A549 (cell line): ENCODE measurements at regions not wholly inside any gene's neighbourhood (a gene's known extent, or its start where the extent isn't known, plus 50 kb on each side); places are given as distances from the start of the nearest gene placed in this dataset.

Source experiments
- ATAC-seq, 2 experiments: fragments of 200-7000 bp in 1 of 2; fragments of >200 bp in 1 of 2; cut with Nextera tagmentation in 1 of 2; cut with Tn5 transposase in 1 of 2; 3 replicates each; pipeline versions ENCODE4 v1.8.0 to v1.9.1; 2018 to 2020; ENCODE audit warnings: mild to moderate bottlenecking in 1 of 2, moderate library complexity in 1 of 2
- CTCF ChIA-PET: fragments of 300-600 bp; sonication (Branson Sonifier 250); formaldehyde crosslinking; extraction: SDS; loops from one replicate; lab custom pipeline; 2021; ENCODE audit warnings: antibody characterized with exemption, inconsistent platforms; lab: Yijun Ruan, JAX
- POLR2A ChIA-PET: fragments of 350-600 bp; formaldehyde crosslinking; extraction: SDS; loops from one replicate; lab custom pipeline; 2021; ENCODE audit warnings: antibody characterized with exemption, inconsistent platforms; lab: Yijun Ruan, JAX
- DNase-seq, 2 experiments: peaks; one replicate each; pipeline versions ENCODE4 v3.0.0 to v3.0.0-alpha.2; 2011 to 2016; ENCODE audit warnings: low read depth in 1 of 2, low spot score in 1 of 2
- FAIRE-seq: peaks from 2 replicates; lab custom pipeline; 2011; peaks lifted over from hg19 to GRCh38; lab: Jason Lieb, UNC
- H3K27ac ChIP-seq, 2 experiments: fragments of >200 bp; sonication (Bioruptor Twin); formaldehyde crosslinking; 3 replicates each; pipeline ENCODE4 v1.5.1; 2016 to 2017
- H3K4me1 ChIP-seq: fragments of >200 bp; sonication (Bioruptor Twin); formaldehyde crosslinking; 3 replicates; pipeline ENCODE4 v1.6.1; 2016
- H3K4me2 ChIP-seq: fragments of >200 bp; sonication (Bioruptor Twin); formaldehyde crosslinking; 3 replicates; pipeline ENCODE4 v1.6.1; 2016
- H3K4me3 ChIP-seq: fragments of >200 bp; sonication (Bioruptor Twin); formaldehyde crosslinking; 3 replicates; pipeline ENCODE4 v1.5.1; 2016
- H3K9me3 ChIP-seq: fragments of >200 bp; sonication (Bioruptor Twin); formaldehyde crosslinking; 3 replicates; pipeline ENCODE4 v1.6.1; 2016
- ATOH8 ChIP-seq: fragments of 250-450 bp; sonication (Bioruptor Pico); IDR thresholded peaks from 2 replicates; pipeline ENCODE4 v1.5.0; 2020; ENCODE audit warnings: low read depth, mild to moderate bottlenecking, moderate library complexity
- CBX2 ChIP-seq: fragments of 200-600 bp; sonication (generic); IDR thresholded peaks from 2 replicates; pipeline ENCODE4 v1.6.1; 2016; ENCODE audit warnings: low read depth, mild to moderate bottlenecking, borderline replicate concordance
- CBX8 ChIP-seq: fragments of 200-600 bp; sonication (generic); IDR thresholded peaks from 2 replicates; pipeline ENCODE4 v1.6.1; 2016
- CHD2 ChIP-seq: fragments of 150-350 bp; IDR thresholded peaks from 2 replicates; pipeline ENCODE4 v1.6.1; 2014; ENCODE audit warnings: low read length; ENCODE audit not compliant: partially characterized antibody
- EHF ChIP-seq: fragments of 250-450 bp; sonication (Bioruptor Pico); IDR thresholded peaks from 2 replicates; pipeline ENCODE4 v1.5.0; 2020; ENCODE audit warnings: mild to moderate bottlenecking
- ESRRA ChIP-seq: fragments of 150-350 bp; IDR thresholded peaks from 2 replicates; pipeline ENCODE4 v1.6.1; 2014; ENCODE audit warnings: mild to moderate bottlenecking, low read length, borderline replicate concordance
- FOSL2 ChIP-seq, 2 experiments: fragments of 450-650 bp in 1 of 2; fragments of >200 bp in 1 of 2; sonication (Bioruptor Twin) in 1 of 2; formaldehyde crosslinking; IDR thresholded peaks; 2 replicates each; pipeline versions ENCODE4 v1.5.0 to v1.6.1; 2016 to 2020; ENCODE audit warnings: mild to moderate bottlenecking in 1 of 2, moderate library complexity in 1 of 2
- FOXS1 ChIP-seq: fragments of 250-450 bp; sonication (Bioruptor Pico); IDR thresholded peaks from 2 replicates; pipeline ENCODE4 v1.5.0; 2020; ENCODE audit warnings: mild to moderate bottlenecking, moderate library complexity
- HEYL ChIP-seq: fragments of 250-450 bp; sonication (Bioruptor Pico); IDR thresholded peaks from 2 replicates; pipeline ENCODE4 v1.8.0; 2021; ENCODE audit warnings: mild to moderate bottlenecking, moderate library complexity
- HOXB13 ChIP-seq: fragments of 250-450 bp; sonication (Bioruptor Pico); IDR thresholded peaks from 2 replicates; pipeline ENCODE4 v1.5.0; 2020; ENCODE audit warnings: low read depth, mild to moderate bottlenecking, moderate library complexity
- HOXB5 ChIP-seq: fragments of 250-450 bp; sonication (Bioruptor Pico); IDR thresholded peaks from 2 replicates; pipeline ENCODE4 v1.5.0; 2020; ENCODE audit warnings: mild to moderate bottlenecking, moderate library complexity
- KDM1A ChIP-seq: fragments of 200-600 bp; sonication (generic); IDR thresholded peaks from 2 replicates; pipeline ENCODE4 v1.6.1; 2016; ENCODE audit warnings: low read depth, mild to moderate bottlenecking
- KDM5A ChIP-seq: fragments of 200-600 bp; sonication (generic); IDR thresholded peaks from 2 replicates; pipeline ENCODE4 v1.6.1; 2016; ENCODE audit warnings: antibody characterized with exemption, mild to moderate bottlenecking
- MAX ChIP-seq: IDR thresholded peaks from 2 replicates; pipeline ENCODE4 v1.6.1; 2012
- MAZ ChIP-seq: fragments of 150-350 bp; IDR thresholded peaks from 2 replicates; pipeline ENCODE4 v1.6.1; 2014; ENCODE audit warnings: antibody characterized with exemption, low read depth, low read length, borderline replicate concordance
- NFE2L2 ChIP-seq: fragments of 150-350 bp; conservative IDR thresholded peaks from 2 replicates; pipeline ENCODE4 v1.6.1; 2014; ENCODE audit warnings: low read length
- PBX3 ChIP-seq: IDR thresholded peaks from 2 replicates; pipeline ENCODE4 v1.6.1; 2012
- POLR2A ChIP-seq: IDR thresholded peaks from 2 replicates; pipeline ENCODE4 v1.6.1; 2012; ENCODE audit warnings: mild to moderate bottlenecking, low read length
- RCOR1 ChIP-seq: fragments of 150-350 bp; IDR thresholded peaks from 2 replicates; pipeline ENCODE4 v1.6.1; 2014; ENCODE audit warnings: antibody characterized with exemption, low read length, low read depth
- TFCP2L1 ChIP-seq: fragments of 250-450 bp; sonication (Bioruptor Pico); IDR thresholded peaks from 2 replicates; pipeline ENCODE4 v1.5.0; 2021; ENCODE audit warnings: mild to moderate bottlenecking
- TP53 ChIP-seq: fragments of 250-450 bp; sonication (Bioruptor Pico); IDR thresholded peaks from 2 replicates; pipeline ENCODE4 v1.5.0; 2021; ENCODE audit warnings: mild to moderate bottlenecking, moderate library complexity
- ZC3H11A ChIP-seq: fragments of 450-650 bp; IDR thresholded peaks from 2 replicates; pipeline ENCODE4 v1.6.1; 2014; ENCODE audit warnings: antibody characterized with exemption, mild to moderate bottlenecking
- ZSCAN20 ChIP-seq: fragments of 250-450 bp; sonication (Bioruptor Pico); IDR thresholded peaks from 2 replicates; pipeline ENCODE4 v1.8.0; 2022; ENCODE audit warnings: mild to moderate bottlenecking, moderate library complexity
- WGBS: methylation state at CpG from one replicate; pipeline ENCODE4 v1.1.6; 2017; ENCODE audit errors: missing lambda C conversion rate; 5-methylcytosine and 5-hydroxymethylcytosine counted together
- TF ChIP-seq, protein P1 (sequence below): fragments of 150-350 bp; IDR thresholded peaks from 2 replicates; pipeline ENCODE4 v1.6.1; 2014; ENCODE audit warnings: low read depth, mild to moderate bottlenecking, low read length
- TF ChIP-seq, protein P2 (sequence below): fragments of 200-600 bp; sonication (generic); IDR thresholded peaks from 2 replicates; pipeline ENCODE4 v1.6.1; 2016; ENCODE audit warnings: antibody characterized with exemption, mild to moderate bottlenecking, moderate library complexity

- no peak for TF ChIP-seq KDM5A
- no peak for TF ChIP-seq TP53 (CRISPR knock-in tag)
Observed at GRCh38 chr3:11718637-11719405, 75.1 kb upstream of the VGLL4 start (continued).

DNA sequence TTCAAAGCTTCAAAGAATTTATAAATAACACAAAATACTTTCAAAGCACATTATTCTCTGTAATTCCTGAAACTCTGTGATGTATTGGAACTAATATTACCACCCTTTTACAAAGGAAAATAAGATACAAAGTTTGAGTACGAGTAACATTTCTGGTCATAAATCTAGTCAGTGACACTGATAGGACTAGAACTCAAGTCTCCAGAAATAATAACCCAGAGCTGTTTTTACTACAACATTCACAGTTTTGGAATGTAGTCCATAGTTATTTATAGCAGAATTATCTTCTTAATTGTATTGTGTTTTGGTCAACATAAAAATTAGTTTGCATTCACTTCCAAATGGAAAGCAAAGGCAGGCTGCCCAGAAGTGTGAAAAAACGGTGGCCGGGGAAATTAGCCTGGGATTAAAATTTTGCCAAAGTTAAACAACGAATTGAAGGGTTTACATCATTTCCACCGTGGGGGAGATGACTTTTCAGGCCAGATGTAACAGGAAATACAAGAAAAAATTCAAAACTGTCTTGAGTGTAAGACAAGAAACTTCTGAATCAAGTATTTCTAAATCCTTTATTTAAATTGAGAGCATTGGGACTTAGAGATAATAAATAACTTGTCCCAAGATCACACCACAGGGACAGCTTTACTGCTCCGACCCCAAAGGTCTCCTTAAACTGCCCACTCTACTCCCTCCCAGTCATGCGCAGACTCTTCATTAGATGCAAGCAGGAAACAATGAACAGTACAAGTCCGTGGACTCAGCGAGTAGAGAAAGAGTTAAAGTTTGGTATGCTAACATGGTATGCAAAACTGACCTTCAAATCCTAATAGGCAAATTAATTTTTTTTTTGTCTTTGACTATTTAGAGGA, 74.3 kb upstream of the VGLL4 start:
- CTCF ChIA-PET: interaction anchor here (1.8 kb wide), 1 partner anchor 11 kb away, joined by 5 read pairs; no protein-coding TSS in a partner anchor
- H3K4me3 ChIP-seq: peak overlapping the region; percentile 63
- peak overlapping the region; percentile 85 to 95 for H3K27ac ChIP-seq
- peak in 1 of 2 experiments; percentile 38; a peak in 3 of 6 replicates for ATAC-seq
- H3K4me1 ChIP-seq: peaks cover 25% of the 10 kb centered on the region
- FAIRE-seq: no peak
- TF ChIP-seq RCOR1 (no peak), ZC3H11A (no peak), POLR2A (no peak), HOXB13 (no peak), FOSL2 (IDR thresholded peaks at IDR 0.05) (no peak), FOSL2 (CRISPR knock-in tag; IDR thresholded peaks at IDR 0.05) (no peak), EHF (CRISPR knock-in tag) (no peak), TP53 (CRISPR knock-in tag) (no peak), HEYL (CRISPR knock-in tag) (no peak), NFE2L2 (no peak), ATOH8 (no peak)
- TF ChIP-seq, protein P1, sequence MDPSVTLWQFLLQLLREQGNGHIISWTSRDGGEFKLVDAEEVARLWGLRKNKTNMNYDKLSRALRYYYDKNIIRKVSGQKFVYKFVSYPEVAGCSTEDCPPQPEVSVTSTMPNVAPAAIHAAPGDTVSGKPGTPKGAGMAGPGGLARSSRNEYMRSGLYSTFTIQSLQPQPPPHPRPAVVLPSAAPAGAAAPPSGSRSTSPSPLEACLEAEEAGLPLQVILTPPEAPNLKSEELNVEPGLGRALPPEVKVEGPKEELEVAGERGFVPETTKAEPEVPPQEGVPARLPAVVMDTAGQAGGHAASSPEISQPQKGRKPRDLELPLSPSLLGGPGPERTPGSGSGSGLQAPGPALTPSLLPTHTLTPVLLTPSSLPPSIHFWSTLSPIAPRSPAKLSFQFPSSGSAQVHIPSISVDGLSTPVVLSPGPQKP: no peak
- TF ChIP-seq, protein P2, sequence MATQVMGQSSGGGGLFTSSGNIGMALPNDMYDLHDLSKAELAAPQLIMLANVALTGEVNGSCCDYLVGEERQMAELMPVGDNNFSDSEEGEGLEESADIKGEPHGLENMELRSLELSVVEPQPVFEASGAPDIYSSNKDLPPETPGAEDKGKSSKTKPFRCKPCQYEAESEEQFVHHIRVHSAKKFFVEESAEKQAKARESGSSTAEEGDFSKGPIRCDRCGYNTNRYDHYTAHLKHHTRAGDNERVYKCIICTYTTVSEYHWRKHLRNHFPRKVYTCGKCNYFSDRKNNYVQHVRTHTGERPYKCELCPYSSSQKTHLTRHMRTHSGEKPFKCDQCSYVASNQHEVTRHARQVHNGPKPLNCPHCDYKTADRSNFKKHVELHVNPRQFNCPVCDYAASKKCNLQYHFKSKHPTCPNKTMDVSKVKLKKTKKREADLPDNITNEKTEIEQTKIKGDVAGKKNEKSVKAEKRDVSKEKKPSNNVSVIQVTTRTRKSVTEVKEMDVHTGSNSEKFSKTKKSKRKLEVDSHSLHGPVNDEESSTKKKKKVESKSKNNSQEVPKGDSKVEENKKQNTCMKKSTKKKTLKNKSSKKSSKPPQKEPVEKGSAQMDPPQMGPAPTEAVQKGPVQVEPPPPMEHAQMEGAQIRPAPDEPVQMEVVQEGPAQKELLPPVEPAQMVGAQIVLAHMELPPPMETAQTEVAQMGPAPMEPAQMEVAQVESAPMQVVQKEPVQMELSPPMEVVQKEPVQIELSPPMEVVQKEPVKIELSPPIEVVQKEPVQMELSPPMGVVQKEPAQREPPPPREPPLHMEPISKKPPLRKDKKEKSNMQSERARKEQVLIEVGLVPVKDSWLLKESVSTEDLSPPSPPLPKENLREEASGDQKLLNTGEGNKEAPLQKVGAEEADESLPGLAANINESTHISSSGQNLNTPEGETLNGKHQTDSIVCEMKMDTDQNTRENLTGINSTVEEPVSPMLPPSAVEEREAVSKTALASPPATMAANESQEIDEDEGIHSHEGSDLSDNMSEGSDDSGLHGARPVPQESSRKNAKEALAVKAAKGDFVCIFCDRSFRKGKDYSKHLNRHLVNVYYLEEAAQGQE: no peak
- peak overlapping the region; percentile 88 for H3K4me2 ChIP-seq
- POLR2A ChIA-PET: no interaction called here
- no peaks in the 10 kb centered on the region for H3K9me3 ChIP-seq
- 8% methylated on average over 9 of the region's 9 CpGs for WGBS
- peak; percentile 38 to 40 for DNase-seq

DNA sequence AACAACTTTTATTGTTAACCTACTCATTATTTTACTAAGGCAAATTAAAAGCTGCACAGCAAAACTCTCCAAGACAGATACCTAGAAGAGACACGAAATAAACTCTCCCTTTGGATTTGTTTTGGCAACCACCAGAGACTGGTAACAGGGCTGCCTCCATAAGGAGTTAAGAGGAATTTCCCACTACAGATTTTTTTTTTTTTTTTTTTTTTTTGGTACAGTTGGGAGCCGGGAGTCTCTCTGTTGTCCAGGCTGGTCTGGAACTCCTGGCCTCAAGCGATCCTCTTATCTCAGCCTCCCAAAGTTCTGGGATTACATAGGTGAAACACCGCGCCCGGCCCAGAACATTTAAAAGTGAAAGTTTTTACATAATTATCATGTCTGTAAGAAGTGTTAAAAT, 73.6 kb upstream of the VGLL4 start:
- no peaks in the 10 kb centered on the region for H3K9me3 ChIP-seq
- TF ChIP-seq ZSCAN20: no peak
- TF ChIP-seq ESRRA: no peak
- TF ChIP-seq KDM1A: no peak
- no peak for TF ChIP-seq CHD2
- TF ChIP-seq FOXS1: no peak
- TF ChIP-seq MAX: no peak
- no peak for TF ChIP-seq PBX3
- TF ChIP-seq MAZ: no peak
- no peak for TF ChIP-seq KDM5A
- no peak for TF ChIP-seq HOXB13
- TF ChIP-seq CBX8: no peak
- TF ChIP-seq HOXB5 (CRISPR knock-in tag): no peak
- no peak for TF ChIP-seq CBX2
- no peak for TF ChIP-seq FOSL2 (IDR thresholded peaks at IDR 0.05)
- no peak for TF ChIP-seq FOSL2 (CRISPR knock-in tag; IDR thresholded peaks at IDR 0.05)
- no peak for TF ChIP-seq TFCP2L1
- 69% methylated on average over 6 of the region's 6 CpGs for WGBS
- peak overlapping the region; percentile 88 for H3K4me2 ChIP-seq
- DNase-seq (peak in 1 of 2 experiments; percentile 30), FAIRE-seq (no peak), ATAC-seq (no peak)
- CTCF ChIA-PET: interaction anchor here (1.1 to 1.8 kb wide), 2 partner anchors 10 to 338 kb away, joined by 3 to 5 read pairs; no protein-coding TSS in a partner anchor
- peaks cover 25% of the 10 kb centered on the region for H3K4me1 ChIP-seq
- H3K27ac ChIP-seq: 0 out of 6 replicates have a peak overlapping the region, but pooled peaks of 1 of the 2 experiments have one; percentile 5
- H3K4me3 ChIP-seq: no peak overlapping the region
- POLR2A ChIA-PET: interaction anchor here (0.7 kb wide), 1 partner anchor 48 kb away, joined by 4 read pairs; no protein-coding TSS in a partner anchor
